ENCODE measurements at regions not wholly inside any gene's neighbourhood (a gene's known extent, or its start where the extent isn't known, plus 50 kb on each side); places are given as distances from the start of the nearest gene placed in this dataset.

DNA sequence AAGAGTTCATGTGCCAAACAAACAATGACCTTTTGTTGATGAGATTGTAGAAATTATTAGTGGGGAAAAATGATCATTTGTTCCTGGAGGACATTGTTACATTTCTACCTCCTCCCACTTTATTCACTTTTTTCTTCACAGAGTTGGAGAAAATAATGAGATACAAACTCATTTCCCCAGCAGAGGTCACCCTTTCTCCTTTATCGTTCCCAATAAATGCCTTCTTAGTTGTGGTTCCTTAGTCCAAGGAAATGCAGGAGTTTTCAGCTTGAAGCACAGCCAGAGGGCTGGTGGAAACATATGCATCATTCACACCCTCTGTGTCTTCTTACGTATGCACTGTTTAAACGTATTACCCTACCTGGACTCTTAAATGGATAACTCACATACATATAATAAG, 108.8 kb downstream of the SLC4A3 start:
- TF ChIP-seq, protein P1, sequence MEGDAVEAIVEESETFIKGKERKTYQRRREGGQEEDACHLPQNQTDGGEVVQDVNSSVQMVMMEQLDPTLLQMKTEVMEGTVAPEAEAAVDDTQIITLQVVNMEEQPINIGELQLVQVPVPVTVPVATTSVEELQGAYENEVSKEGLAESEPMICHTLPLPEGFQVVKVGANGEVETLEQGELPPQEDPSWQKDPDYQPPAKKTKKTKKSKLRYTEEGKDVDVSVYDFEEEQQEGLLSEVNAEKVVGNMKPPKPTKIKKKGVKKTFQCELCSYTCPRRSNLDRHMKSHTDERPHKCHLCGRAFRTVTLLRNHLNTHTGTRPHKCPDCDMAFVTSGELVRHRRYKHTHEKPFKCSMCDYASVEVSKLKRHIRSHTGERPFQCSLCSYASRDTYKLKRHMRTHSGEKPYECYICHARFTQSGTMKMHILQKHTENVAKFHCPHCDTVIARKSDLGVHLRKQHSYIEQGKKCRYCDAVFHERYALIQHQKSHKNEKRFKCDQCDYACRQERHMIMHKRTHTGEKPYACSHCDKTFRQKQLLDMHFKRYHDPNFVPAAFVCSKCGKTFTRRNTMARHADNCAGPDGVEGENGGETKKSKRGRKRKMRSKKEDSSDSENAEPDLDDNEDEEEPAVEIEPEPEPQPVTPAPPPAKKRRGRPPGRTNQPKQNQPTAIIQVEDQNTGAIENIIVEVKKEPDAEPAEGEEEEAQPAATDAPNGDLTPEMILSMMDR (IDR thresholded peaks at IDR 0.05), result peak; percentile 28 to 61 (median 51)
- no peak for TF ChIP-seq POLR2AphosphoS5 (IDR thresholded peaks at IDR 0.05)

Measured in breast epithelium (tissue), 3 donors.